T-helper 2 cell treated with Interferon-gamma antibody and Interleukin-4, amounts not matched to agents 5 μg/mL and 100 μg/mL, for 36 hours (primary cell): ENCODE measurements at regions not wholly inside any gene's neighbourhood (a gene's known extent, or its start where the extent isn't known, plus 50 kb on each side); places are given as distances from the start of the nearest gene placed in this dataset.

Source experiments
- DNase-seq: peaks from one replicate; pipeline ENCODE4 v3.0.0; 2021; ENCODE audit warnings: low spot score
- H3K27ac Mint-ChIP-seq: one replicate; pipeline ENCODE4 v1.8.0; 2021; ENCODE audit warnings: mild to moderate bottlenecking, mixed read lengths
- H3K27me3 Mint-ChIP-seq: one replicate; pipeline ENCODE4 v1.8.0; 2021; ENCODE audit warnings: low read depth, mixed read lengths
- H3K36me3 Mint-ChIP-seq: one replicate; pipeline ENCODE4 v1.8.0; 2021; ENCODE audit warnings: low read depth, mixed read lengths
- H3K4me1 Mint-ChIP-seq: one replicate; pipeline ENCODE4 v1.8.0; 2021; ENCODE audit warnings: low read depth, mixed read lengths
- H3K4me3 Mint-ChIP-seq: one replicate; pipeline ENCODE4 v1.8.0; 2022; ENCODE audit warnings: mild to moderate bottlenecking, moderate library complexity, mixed read lengths
- H3K9me3 Mint-ChIP-seq: one replicate; pipeline ENCODE4 v1.8.0; 2021; ENCODE audit warnings: mixed read lengths

DNA sequence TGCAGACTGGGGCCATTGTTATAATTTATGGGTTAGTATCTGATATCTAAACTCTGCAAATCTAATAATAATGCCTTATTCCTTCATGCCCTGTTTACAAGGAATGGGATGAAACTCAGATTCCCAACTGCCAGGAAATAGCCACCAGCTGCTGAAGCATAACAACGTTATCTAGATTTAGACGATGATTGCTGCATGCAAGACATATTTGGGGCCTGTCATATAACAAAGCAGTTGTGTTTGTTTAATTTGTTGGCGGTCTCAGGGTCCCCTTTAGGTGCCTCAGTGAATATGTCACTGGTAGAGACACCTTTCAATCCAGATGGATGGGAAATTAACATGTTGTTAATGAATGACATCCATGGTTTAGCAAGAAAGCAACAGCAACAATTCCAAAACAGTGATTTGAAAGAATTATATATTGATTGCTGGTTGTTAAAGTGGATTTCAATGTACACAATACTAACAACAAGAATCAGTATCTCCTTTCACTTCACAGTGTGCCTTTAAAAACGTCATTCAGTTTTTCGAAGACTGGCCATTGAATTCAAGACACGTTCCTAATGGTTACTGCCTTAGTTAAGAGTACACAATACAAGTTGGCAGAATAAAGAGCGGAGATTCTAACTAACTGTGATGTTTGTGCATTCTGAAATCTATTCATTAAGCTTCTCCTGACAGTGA is 860.6 kb upstream of the CELF2 start:
- Mint-ChIP-seq H3K4me3 (no peak overlapping the region), H3K27ac (no peak overlapping the region), H3K36me3 (no peaks in the 10 kb centered on the region), H3K9me3 (no peaks in the 10 kb centered on the region), H3K27me3 (no peaks in the 10 kb centered on the region), H3K4me1 (no peaks in the 10 kb centered on the region)
- DNase-seq: no peak

DNA sequence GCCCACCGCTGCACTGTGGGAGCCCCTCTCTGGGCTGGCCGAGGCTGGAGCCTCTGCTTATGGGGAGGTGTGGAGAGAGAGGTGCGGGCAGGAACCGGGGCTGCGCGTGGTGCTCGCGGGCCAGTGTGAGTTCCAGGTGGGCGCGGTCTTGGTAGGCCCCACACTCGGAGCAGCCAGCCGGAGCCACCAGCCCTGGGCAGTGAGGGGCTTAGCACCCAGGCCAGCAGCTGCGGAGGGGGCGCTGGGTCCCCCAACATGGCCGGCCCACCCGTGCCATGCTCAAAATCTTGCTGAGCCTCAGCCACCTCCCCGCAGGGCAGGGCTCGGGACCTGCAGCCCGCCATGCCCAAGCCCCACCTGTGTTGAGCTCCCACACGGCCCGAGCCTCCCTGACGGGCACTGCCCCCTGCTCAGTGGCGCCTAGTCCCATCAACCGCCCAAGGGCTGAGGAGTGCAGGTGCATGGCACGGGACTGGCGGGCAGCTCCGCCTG is 856.8 kb upstream of the CELF2 start:
- H3K36me3 Mint-ChIP-seq: no peaks in the 10 kb centered on the region
- H3K9me3 Mint-ChIP-seq: no peaks in the 10 kb centered on the region
- H3K4me3 Mint-ChIP-seq: no peak overlapping the region
- no peak for DNase-seq
- no peaks in the 10 kb centered on the region for H3K4me1 Mint-ChIP-seq
- no peaks in the 10 kb centered on the region for H3K27me3 Mint-ChIP-seq
- no peak overlapping the region for H3K27ac Mint-ChIP-seq

DNA sequence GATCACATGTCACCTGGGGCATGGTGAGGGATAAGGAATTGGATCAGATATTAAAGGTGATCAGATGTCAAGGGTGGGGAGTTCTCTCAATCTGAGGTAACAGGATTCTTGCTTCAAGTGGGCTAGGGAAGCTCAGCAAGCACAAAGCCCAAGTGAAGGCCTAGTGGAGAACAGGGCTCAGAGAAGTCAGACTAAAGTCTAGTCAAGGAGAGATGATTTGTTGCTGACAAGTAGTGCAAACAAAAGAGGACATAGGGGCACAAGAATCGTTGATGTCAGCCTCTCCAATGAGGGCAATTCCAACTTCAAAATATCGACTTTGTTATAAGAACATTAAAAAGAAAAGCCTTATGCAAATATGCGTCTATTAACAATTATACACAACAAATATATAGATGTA is 852.8 kb upstream of the CELF2 start:
- H3K27ac Mint-ChIP-seq: no peak overlapping the region
- no peak overlapping the region for H3K4me3 Mint-ChIP-seq
- H3K27me3 Mint-ChIP-seq: no peaks in the 10 kb centered on the region
- no peak for DNase-seq
- H3K4me1 Mint-ChIP-seq: no peaks in the 10 kb centered on the region
- no peaks in the 10 kb centered on the region for H3K36me3 Mint-ChIP-seq
- H3K9me3 Mint-ChIP-seq: no peaks in the 10 kb centered on the region

DNA sequence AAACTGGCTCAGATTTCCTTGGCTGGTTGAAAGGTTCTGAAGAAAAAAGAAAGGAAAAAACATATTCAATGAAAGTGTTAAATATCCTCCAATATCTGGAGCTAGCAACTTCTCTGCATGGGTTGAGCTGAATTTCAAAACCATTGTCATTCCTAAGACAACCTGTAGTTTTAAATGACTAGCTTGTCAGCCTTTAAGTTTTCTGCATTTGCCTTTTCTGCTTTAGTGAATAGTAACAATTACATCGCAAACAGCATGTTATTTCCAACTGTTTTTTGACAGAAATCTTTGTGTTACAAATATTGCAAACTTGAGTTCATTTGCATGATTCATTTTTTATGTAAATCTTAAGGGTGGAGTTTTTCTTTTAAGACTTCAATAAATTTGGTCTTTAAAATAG is 852.3 kb upstream of the CELF2 start:
- Mint-ChIP-seq H3K9me3 (no peaks in the 10 kb centered on the region), H3K27ac (no peak overlapping the region), H3K4me1 (no peaks in the 10 kb centered on the region), H3K27me3 (no peaks in the 10 kb centered on the region), H3K36me3 (no peaks in the 10 kb centered on the region), H3K4me3 (no peak overlapping the region)
- DNase-seq: no peak

DNA sequence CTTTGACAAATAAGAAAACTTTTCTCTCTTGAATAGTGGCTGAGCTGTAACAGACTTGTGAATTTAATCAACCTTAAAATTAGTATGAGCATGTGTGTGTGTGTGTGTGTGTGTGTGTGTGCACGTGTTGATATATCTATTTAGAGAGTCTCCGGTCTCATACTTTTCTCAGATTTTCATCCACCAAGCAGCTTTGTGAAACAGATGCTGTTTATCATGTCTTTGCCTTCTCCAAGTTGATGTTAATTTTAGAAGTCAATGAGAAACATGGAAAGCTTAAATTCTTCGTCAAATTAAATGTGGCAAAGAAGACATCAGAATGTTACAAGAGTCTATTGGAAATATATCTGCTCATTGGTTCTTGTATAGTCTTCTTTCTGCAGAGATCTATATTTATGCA is 839.2 kb upstream of the CELF2 start:
- H3K9me3 Mint-ChIP-seq: no peaks in the 10 kb centered on the region
- H3K4me3 Mint-ChIP-seq: no peak overlapping the region
- H3K27ac Mint-ChIP-seq: no peak overlapping the region
- no peaks in the 10 kb centered on the region for H3K36me3 Mint-ChIP-seq
- no peaks in the 10 kb centered on the region for H3K27me3 Mint-ChIP-seq
- H3K4me1 Mint-ChIP-seq: no peaks in the 10 kb centered on the region
- DNase-seq: no peak

DNA sequence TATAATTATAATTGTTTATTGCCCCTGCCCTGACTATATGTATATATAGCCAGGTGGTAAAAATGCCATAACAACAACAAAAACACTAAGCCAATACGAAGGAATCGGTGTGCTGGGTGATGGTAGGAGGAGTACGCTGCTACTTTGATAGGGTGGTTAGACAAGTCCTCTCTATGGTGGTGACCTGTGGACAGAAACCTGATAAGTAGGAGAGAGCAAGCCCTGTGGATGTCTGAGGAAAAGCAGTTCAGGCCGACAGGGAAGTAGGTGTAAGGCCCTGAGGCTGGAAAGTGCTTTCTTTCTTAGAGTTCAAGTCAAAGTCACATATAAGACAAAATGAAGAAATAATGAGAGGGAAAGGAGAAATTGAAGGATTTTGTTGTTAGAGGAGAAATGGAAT is 823.8 kb upstream of the CELF2 start:
- Mint-ChIP-seq H3K27me3 (no peaks in the 10 kb centered on the region), H3K4me1 (no peaks in the 10 kb centered on the region), H3K27ac (no peak overlapping the region), H3K4me3 (no peak overlapping the region), H3K9me3 (peaks cover 4% of the 10 kb centered on the region), H3K36me3 (no peaks in the 10 kb centered on the region)
- DNase-seq: no peak

DNA sequence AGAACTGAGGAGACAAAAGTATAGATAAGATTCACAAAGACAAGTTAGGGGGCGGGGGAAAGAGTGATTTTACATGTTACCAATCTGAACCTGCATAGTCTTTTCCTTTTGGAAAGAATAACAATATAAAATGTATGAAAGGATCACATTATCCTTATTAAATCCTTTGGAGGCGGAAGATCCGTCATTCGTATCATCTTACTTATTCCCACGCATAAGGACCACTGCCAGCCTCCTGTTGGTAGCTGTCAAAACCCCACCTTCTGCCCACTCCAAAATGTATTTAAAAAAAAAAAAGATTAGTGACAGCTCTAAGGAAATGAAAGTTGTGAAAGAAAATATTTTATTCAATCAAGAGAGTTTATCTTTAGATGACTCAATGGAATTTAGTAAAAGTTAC is 821.0 kb upstream of the CELF2 start:
- H3K4me3 Mint-ChIP-seq: no peak overlapping the region
- H3K4me1 Mint-ChIP-seq: no peaks in the 10 kb centered on the region
- no peak overlapping the region for H3K27ac Mint-ChIP-seq
- H3K9me3 Mint-ChIP-seq: no peaks in the 10 kb centered on the region
- H3K27me3 Mint-ChIP-seq: no peaks in the 10 kb centered on the region
- DNase-seq: no peak
- no peaks in the 10 kb centered on the region for H3K36me3 Mint-ChIP-seq

DNA sequence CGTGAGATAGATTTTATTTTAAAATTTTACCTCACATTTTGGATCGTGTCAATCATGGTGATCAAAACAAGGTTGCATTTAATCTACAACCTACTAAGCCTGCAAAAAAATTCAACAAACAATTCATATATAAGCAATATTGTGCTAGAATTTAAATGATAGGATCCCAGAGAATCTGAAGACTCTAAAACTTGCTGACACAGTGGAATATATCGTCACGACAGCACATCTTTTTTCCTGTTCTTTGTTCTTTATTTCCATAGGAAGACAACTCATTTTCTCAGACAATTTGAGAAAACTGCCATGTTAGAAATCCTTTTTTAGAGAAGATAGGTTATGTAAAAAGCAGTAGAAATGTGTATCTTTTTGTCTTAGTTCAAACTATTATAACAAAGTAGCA is 820.2 kb upstream of the CELF2 start:
- no peak for DNase-seq
- Mint-ChIP-seq H3K4me3 (no peak overlapping the region), H3K36me3 (no peaks in the 10 kb centered on the region), H3K27ac (no peak overlapping the region), H3K27me3 (no peaks in the 10 kb centered on the region), H3K9me3 (no peaks in the 10 kb centered on the region), H3K4me1 (no peaks in the 10 kb centered on the region)

DNA sequence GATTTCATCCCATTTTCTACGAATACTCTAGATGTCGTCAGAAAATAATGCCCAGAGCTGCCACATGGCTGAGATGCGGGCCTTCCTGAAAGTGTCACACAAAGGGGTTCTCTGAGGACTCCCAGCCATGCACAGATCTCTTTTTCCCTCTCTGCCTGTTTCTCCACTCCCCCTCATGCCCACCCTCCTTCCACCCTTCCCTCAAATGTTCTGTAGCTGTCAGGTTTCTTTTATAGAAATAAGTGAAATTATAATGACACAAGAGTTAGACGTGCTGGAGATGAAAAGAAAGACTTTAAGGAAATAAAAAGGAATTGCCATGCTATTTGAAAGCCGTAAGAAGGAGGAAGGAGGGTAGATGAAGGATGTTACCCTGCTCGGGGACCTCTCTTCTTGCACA is 819.3 kb upstream of the CELF2 start:
- Mint-ChIP-seq H3K4me3 (no peak overlapping the region), H3K27me3 (no peaks in the 10 kb centered on the region), H3K27ac (no peak overlapping the region), H3K36me3 (no peaks in the 10 kb centered on the region), H3K4me1 (no peaks in the 10 kb centered on the region), H3K9me3 (peaks cover 3% of the 10 kb centered on the region)
- DNase-seq: no peak

DNA sequence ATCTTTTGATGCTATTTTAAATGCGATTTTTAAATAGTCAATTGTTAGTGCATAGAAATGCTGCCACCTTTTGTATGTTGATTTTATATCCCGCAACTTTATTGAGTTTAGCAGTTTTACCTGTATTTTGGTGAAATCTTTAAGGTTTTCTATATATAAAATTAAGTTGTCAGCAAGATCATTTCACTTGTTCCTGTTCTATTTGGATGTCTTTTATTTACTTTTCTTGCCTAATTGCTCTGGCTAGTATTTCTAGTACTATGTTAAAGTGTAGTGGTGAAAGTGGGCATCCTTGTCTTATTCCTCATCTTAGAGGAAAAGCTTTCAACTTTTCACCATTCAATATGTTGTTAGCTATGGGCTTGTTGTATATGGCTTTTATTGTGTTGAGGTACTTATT is 813.3 kb upstream of the CELF2 start:
- no peaks in the 10 kb centered on the region for H3K4me1 Mint-ChIP-seq
- no peaks in the 10 kb centered on the region for H3K27me3 Mint-ChIP-seq
- H3K4me3 Mint-ChIP-seq: no peak overlapping the region
- no peaks in the 10 kb centered on the region for H3K36me3 Mint-ChIP-seq
- no peak overlapping the region for H3K27ac Mint-ChIP-seq
- H3K9me3 Mint-ChIP-seq: peaks cover 3% of the 10 kb centered on the region
- no peak for DNase-seq

DNA sequence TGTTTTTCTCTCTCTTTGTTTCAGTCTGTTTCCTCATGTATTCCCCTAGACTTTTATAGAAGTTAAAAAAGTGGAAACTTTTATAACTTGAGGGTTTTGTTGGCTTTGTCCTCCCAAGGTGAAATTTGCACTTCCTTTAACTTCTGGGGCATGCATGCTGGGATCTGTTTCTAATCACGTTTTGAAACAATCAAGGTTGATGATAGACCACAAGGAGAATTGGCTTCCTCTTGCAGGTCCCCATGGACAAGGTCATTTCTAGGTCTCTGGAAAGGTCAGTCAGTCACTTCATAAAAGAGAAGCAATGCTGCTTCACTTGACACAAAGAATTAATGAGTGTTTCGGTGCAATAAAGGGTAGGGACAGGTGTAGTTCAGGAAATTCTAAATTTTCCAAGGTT is 811.8 kb upstream of the CELF2 start:
- H3K27me3 Mint-ChIP-seq: no peaks in the 10 kb centered on the region
- no peak overlapping the region for H3K27ac Mint-ChIP-seq
- no peak for DNase-seq
- no peak overlapping the region for H3K4me3 Mint-ChIP-seq
- no peaks in the 10 kb centered on the region for H3K36me3 Mint-ChIP-seq
- H3K9me3 Mint-ChIP-seq: peaks cover 3% of the 10 kb centered on the region
- H3K4me1 Mint-ChIP-seq: no peaks in the 10 kb centered on the region

DNA sequence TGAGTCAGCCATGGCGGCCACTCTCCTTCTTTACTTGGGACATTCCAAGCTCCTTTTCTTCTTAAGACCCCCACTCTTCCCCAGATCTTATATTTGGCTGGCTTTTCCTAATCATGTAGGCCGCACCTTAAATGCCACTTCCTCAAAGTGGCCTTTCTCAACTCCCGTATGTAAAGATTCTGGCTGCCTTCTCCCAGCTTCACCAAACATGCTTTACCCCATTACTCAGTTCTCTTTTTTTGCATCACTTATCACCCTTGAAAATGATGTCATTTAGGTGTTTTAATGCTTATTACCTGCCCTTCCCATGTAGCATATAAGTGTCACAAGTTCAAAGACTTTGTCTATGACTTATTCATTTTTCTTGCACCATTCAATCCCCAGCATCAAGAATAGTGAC is 810.1 kb upstream of the CELF2 start:
- no peaks in the 10 kb centered on the region for H3K4me1 Mint-ChIP-seq
- H3K9me3 Mint-ChIP-seq: peaks cover 3% of the 10 kb centered on the region
- H3K4me3 Mint-ChIP-seq: no peak overlapping the region
- no peak overlapping the region for H3K27ac Mint-ChIP-seq
- no peak for DNase-seq
- H3K36me3 Mint-ChIP-seq: no peaks in the 10 kb centered on the region
- no peaks in the 10 kb centered on the region for H3K27me3 Mint-ChIP-seq

DNA sequence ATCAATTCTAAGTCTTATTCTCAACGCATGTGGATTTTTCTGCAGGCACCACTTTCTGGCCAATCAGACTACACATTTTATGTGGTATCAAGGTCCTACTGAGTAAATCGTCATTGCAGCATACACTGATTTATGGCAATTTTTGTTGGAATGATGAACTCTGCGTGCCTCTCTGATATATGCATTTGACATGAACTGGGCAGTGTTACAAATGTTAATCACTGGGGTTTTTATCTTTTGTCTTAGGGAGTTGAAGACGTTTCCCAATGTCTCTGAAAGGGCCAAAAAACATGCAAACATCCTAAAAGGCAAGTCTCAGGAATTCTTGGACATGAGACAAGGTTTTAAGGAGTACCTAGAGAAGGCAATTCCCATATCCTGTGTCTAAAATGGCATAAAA is 809.5 kb upstream of the CELF2 start:
- H3K9me3 Mint-ChIP-seq: no peaks in the 10 kb centered on the region
- no peak overlapping the region for H3K27ac Mint-ChIP-seq
- H3K36me3 Mint-ChIP-seq: no peaks in the 10 kb centered on the region
- no peak overlapping the region for H3K4me3 Mint-ChIP-seq
- no peaks in the 10 kb centered on the region for H3K27me3 Mint-ChIP-seq
- H3K4me1 Mint-ChIP-seq: no peaks in the 10 kb centered on the region
- no peak for DNase-seq

DNA sequence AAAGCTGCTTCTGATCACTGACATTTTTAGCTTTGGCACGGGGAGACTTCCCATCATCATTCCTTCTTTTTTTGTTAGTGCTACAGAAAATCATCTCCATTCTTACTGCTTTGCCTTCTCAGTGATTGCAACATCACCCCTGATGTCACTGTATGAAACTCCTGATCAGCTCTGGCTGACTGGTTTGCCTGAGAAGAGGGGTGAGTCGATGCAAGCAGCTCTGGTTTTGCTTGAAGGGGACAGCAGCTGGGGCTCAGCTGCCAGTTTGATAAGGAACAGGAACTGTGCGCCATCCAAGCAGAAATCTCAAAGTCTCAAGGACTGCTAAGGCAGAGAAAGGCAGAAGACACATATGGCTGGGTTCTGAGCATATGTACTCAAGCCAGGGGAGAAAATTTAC is 808.5 kb upstream of the CELF2 start:
- H3K27ac Mint-ChIP-seq: no peak overlapping the region
- H3K4me1 Mint-ChIP-seq: no peaks in the 10 kb centered on the region
- H3K36me3 Mint-ChIP-seq: no peaks in the 10 kb centered on the region
- no peak overlapping the region for H3K4me3 Mint-ChIP-seq
- no peak for DNase-seq
- no peaks in the 10 kb centered on the region for H3K27me3 Mint-ChIP-seq
- H3K9me3 Mint-ChIP-seq: no peaks in the 10 kb centered on the region

DNA sequence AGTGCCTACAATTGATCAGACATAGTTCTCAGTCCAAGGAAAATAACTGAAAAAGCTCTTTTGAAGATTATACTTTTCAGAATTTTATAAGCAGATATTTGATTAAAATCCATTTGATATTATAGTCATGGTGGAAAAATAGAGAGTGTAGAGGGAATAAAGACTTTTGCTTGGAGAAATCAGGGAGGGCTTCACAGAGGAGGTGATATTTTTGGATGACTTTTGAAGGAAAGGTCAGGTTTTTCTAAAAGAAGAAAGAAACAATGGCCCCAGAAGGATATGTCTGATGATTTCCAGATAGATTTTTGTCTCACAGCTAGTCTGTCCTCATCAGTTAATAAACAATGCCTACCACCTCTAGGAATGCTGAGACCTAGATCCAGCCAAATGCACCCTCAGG is 806.3 kb upstream of the CELF2 start:
- no peaks in the 10 kb centered on the region for H3K4me1 Mint-ChIP-seq
- no peaks in the 10 kb centered on the region for H3K9me3 Mint-ChIP-seq
- no peaks in the 10 kb centered on the region for H3K27me3 Mint-ChIP-seq

More for the DNA sequence above, 806.3 kb upstream of the CELF2 start:
- H3K36me3 Mint-ChIP-seq: no peaks in the 10 kb centered on the region
- no peak for DNase-seq
- H3K4me3 Mint-ChIP-seq: no peak overlapping the region
- no peak overlapping the region for H3K27ac Mint-ChIP-seq
